A549 (cell line): ENCODE measurements at regions not wholly inside any gene's neighbourhood (a gene's known extent, or its start where the extent isn't known, plus 50 kb on each side); places are given as distances from the start of the nearest gene placed in this dataset.

Experiments
- ATAC-seq, 2 experiments: fragments of 200-7000 bp in 1 of 2; fragments of >200 bp in 1 of 2; cut with Nextera tagmentation in 1 of 2; cut with Tn5 transposase in 1 of 2; 3 replicates each; pipeline versions ENCODE4 v1.8.0 to v1.9.1; 2018 to 2020; ENCODE audit warnings: mild to moderate bottlenecking in 1 of 2, moderate library complexity in 1 of 2
- CTCF ChIA-PET: fragments of 300-600 bp; sonication (Branson Sonifier 250); formaldehyde crosslinking; extraction: SDS; loops from one replicate; lab custom pipeline; 2021; ENCODE audit warnings: antibody characterized with exemption, inconsistent platforms; lab: Yijun Ruan, JAX
- POLR2A ChIA-PET: fragments of 350-600 bp; formaldehyde crosslinking; extraction: SDS; loops from one replicate; lab custom pipeline; 2021; ENCODE audit warnings: antibody characterized with exemption, inconsistent platforms; lab: Yijun Ruan, JAX
- DNase-seq, 2 experiments: peaks; one replicate each; pipeline versions ENCODE4 v3.0.0 to v3.0.0-alpha.2; 2011 to 2016; ENCODE audit warnings: low read depth in 1 of 2, low spot score in 1 of 2
- FAIRE-seq: peaks from 2 replicates; lab custom pipeline; 2011; peaks lifted over from hg19 to GRCh38; lab: Jason Lieb, UNC
- H3K27ac ChIP-seq, 2 experiments: fragments of >200 bp; sonication (Bioruptor Twin); formaldehyde crosslinking; 3 replicates each; pipeline ENCODE4 v1.5.1; 2016 to 2017
- H3K4me1 ChIP-seq: fragments of >200 bp; sonication (Bioruptor Twin); formaldehyde crosslinking; 3 replicates; pipeline ENCODE4 v1.6.1; 2016
- H3K4me2 ChIP-seq: fragments of >200 bp; sonication (Bioruptor Twin); formaldehyde crosslinking; 3 replicates; pipeline ENCODE4 v1.6.1; 2016
- H3K4me3 ChIP-seq: fragments of >200 bp; sonication (Bioruptor Twin); formaldehyde crosslinking; 3 replicates; pipeline ENCODE4 v1.5.1; 2016
- H3K9me3 ChIP-seq: fragments of >200 bp; sonication (Bioruptor Twin); formaldehyde crosslinking; 3 replicates; pipeline ENCODE4 v1.6.1; 2016
- ATOH8 ChIP-seq: fragments of 250-450 bp; sonication (Bioruptor Pico); IDR thresholded peaks from 2 replicates; pipeline ENCODE4 v1.5.0; 2020; ENCODE audit warnings: low read depth, mild to moderate bottlenecking, moderate library complexity
- BCL3 ChIP-seq: fragments of >200 bp; sonication (Bioruptor Twin); formaldehyde crosslinking; IDR thresholded peaks from 3 replicates; pipeline ENCODE4 v1.6.1; 2016
- CHD4 ChIP-seq: fragments of 200-600 bp; sonication (generic); IDR thresholded peaks from 2 replicates; pipeline ENCODE4 v1.6.1; 2016; ENCODE audit warnings: antibody characterized with exemption, mild to moderate bottlenecking, borderline replicate concordance
- E2F6 ChIP-seq: IDR thresholded peaks from 2 replicates; pipeline ENCODE4 v1.6.1; 2012; ENCODE audit warnings: low read depth, borderline replicate concordance
- EHF ChIP-seq: fragments of 250-450 bp; sonication (Bioruptor Pico); IDR thresholded peaks from 2 replicates; pipeline ENCODE4 v1.5.0; 2020; ENCODE audit warnings: mild to moderate bottlenecking
- EHMT2 ChIP-seq: fragments of 200-600 bp; sonication (generic); IDR thresholded peaks from 2 replicates; pipeline ENCODE4 v1.6.1; 2016; ENCODE audit warnings: antibody characterized with exemption, low read depth, mild to moderate bottlenecking, moderate library complexity
- ESRRA ChIP-seq: fragments of 150-350 bp; IDR thresholded peaks from 2 replicates; pipeline ENCODE4 v1.6.1; 2014; ENCODE audit warnings: mild to moderate bottlenecking, low read length, borderline replicate concordance
- FOSB ChIP-seq: fragments of 250-450 bp; sonication (Bioruptor Pico); IDR thresholded peaks from 2 replicates; pipeline ENCODE4 v1.5.0; 2020; ENCODE audit warnings: mild to moderate bottlenecking, moderate library complexity
- FOSL2 ChIP-seq, 2 experiments: fragments of 450-650 bp in 1 of 2; fragments of >200 bp in 1 of 2; sonication (Bioruptor Twin) in 1 of 2; formaldehyde crosslinking; IDR thresholded peaks; 2 replicates each; pipeline versions ENCODE4 v1.5.0 to v1.6.1; 2016 to 2020; ENCODE audit warnings: mild to moderate bottlenecking in 1 of 2, moderate library complexity in 1 of 2
- HDAC2 ChIP-seq: fragments of 200-600 bp; sonication (generic); IDR thresholded peaks from 2 replicates; pipeline ENCODE4 v1.6.1; 2016
- HMGXB4 ChIP-seq: fragments of 250-450 bp; sonication (Bioruptor Pico); IDR thresholded peaks from 2 replicates; pipeline ENCODE4 v1.5.0; 2021; ENCODE audit warnings: mild to moderate bottlenecking, moderate library complexity, borderline replicate concordance
- HOXA7 ChIP-seq: fragments of 250-450 bp; sonication (Bioruptor Pico); IDR thresholded peaks from 2 replicates; pipeline ENCODE4 v1.5.0; 2020; ENCODE audit warnings: mild to moderate bottlenecking, moderate library complexity
- HOXB5 ChIP-seq: fragments of 250-450 bp; sonication (Bioruptor Pico); IDR thresholded peaks from 2 replicates; pipeline ENCODE4 v1.5.0; 2020; ENCODE audit warnings: mild to moderate bottlenecking, moderate library complexity
- MAX ChIP-seq: IDR thresholded peaks from 2 replicates; pipeline ENCODE4 v1.6.1; 2012
- NPAS2 ChIP-seq: fragments of 250-450 bp; sonication (Bioruptor Pico); IDR thresholded peaks from 2 replicates; pipeline ENCODE4 v1.8.0; 2022; ENCODE audit warnings: mild to moderate bottlenecking, moderate library complexity, borderline replicate concordance
- RCOR1 ChIP-seq: fragments of 150-350 bp; IDR thresholded peaks from 2 replicates; pipeline ENCODE4 v1.6.1; 2014; ENCODE audit warnings: antibody characterized with exemption, low read length, low read depth
- RFX5 ChIP-seq: fragments of 450-650 bp; IDR thresholded peaks from 2 replicates; pipeline ENCODE4 v1.7.1; 2014; ENCODE audit warnings: antibody characterized with exemption, mild to moderate bottlenecking, moderate library complexity
- TFCP2L1 ChIP-seq: fragments of 250-450 bp; sonication (Bioruptor Pico); IDR thresholded peaks from 2 replicates; pipeline ENCODE4 v1.5.0; 2021; ENCODE audit warnings: mild to moderate bottlenecking
- USF2 ChIP-seq: fragments of 450-650 bp; IDR thresholded peaks from 2 replicates; pipeline ENCODE4 v1.6.1; 2014; ENCODE audit warnings: antibody characterized with exemption
- ZC3H11A ChIP-seq: fragments of 450-650 bp; IDR thresholded peaks from 2 replicates; pipeline ENCODE4 v1.6.1; 2014; ENCODE audit warnings: antibody characterized with exemption, mild to moderate bottlenecking
- WGBS: methylation state at CpG from one replicate; pipeline ENCODE4 v1.1.6; 2017; ENCODE audit errors: missing lambda C conversion rate; 5-methylcytosine and 5-hydroxymethylcytosine counted together

- 81% methylated on average over 5 of the region's 5 CpGs for WGBS
- Histone ChIP-seq H3K4me2 (no peak overlapping the region), H3K4me3 (no peak overlapping the region), H3K4me1 (no peaks in the 10 kb centered on the region), H3K9me3 (no peaks in the 10 kb centered on the region), H3K27ac (no peak overlapping the region)
- TF ChIP-seq HOXB5 (CRISPR knock-in tag) (no peak), ZC3H11A (no peak), RCOR1 (no peak), MAX (no peak), RFX5 (no peak), ATOH8 (CRISPR knock-in tag) (no peak), CHD4 (no peak), EHF (no peak), FOSL2 (IDR thresholded peaks at IDR 0.05) (no peak), FOSL2 (CRISPR knock-in tag; IDR thresholded peaks at IDR 0.05) (no peak), USF2 (no peak), EHMT2 (no peak)
- ATAC-seq (no peak), FAIRE-seq (no peak), DNase-seq (no peak)
- CTCF ChIA-PET = no interaction called here
- POLR2A ChIA-PET = no interaction called here
Measured at GRCh38 chr6:8678466-8678865, 243.1 kb upstream of the SLC35B3 start.

- Histone ChIP-seq H3K4me1 (no peaks in the 10 kb centered on the region), H3K9me3 (no peaks in the 10 kb centered on the region), H3K27ac (no peak overlapping the region), H3K4me2 (no peak overlapping the region), H3K4me3 (no peak overlapping the region)
- DNase-seq (no peak), FAIRE-seq (no peak), ATAC-seq (no peak)
- ChIA-PET CTCF (interaction anchor here (0.6 kb wide), 1 partner anchor 331 kb away, joined by 3 read pairs; no protein-coding TSS in a partner anchor), POLR2A (no interaction called here)
- 40% methylated on average over 3 of the region's 3 CpGs for WGBS
- no peak for TF ChIP-seq HOXA7 (CRISPR knock-in tag)
- no peak for TF ChIP-seq BCL3
- no peak for TF ChIP-seq HMGXB4
- no peak for TF ChIP-seq FOSB (CRISPR knock-in tag)
- no peak for TF ChIP-seq NPAS2 (CRISPR knock-in tag)
- no peak for TF ChIP-seq TFCP2L1 (CRISPR knock-in tag)
- TF ChIP-seq RCOR1 = no peak
- TF ChIP-seq HDAC2 = no peak
- TF ChIP-seq ESRRA = no peak
- TF ChIP-seq USF2 = no peak
- TF ChIP-seq E2F6 = no peak
Measured at GRCh38 chr6:8674126-8674525, 238.8 kb upstream of the SLC35B3 start.
